BE2C (cell line): ENCODE measurements at regions not wholly inside any gene's neighbourhood (a gene's known extent, or its start where the extent isn't known, plus 50 kb on each side); places are given as distances from the start of the nearest gene placed in this dataset.

ENCODE experiments used
- DNase-seq: peaks from one replicate; pipeline ENCODE4 v3.0.0-alpha.2; 2020
- H3K27me3 ChIP-seq: fragments of 250-450 bp; sonication (Bioruptor Pico); 2 replicates; pipeline ENCODE4 v1.5.1; 2020; ENCODE audit warnings: mild to moderate bottlenecking
- H3K36me3 ChIP-seq: fragments of 250-450 bp; sonication (Bioruptor Pico); 2 replicates; pipeline ENCODE4 v1.5.1; 2020; ENCODE audit warnings: mild to moderate bottlenecking
- H3K4me1 ChIP-seq: fragments of 250-450 bp; sonication (Bioruptor Pico); 2 replicates; pipeline ENCODE4 v1.5.1; 2020
- H3K4me3 ChIP-seq: 2 replicates; pipeline ENCODE4 v1.5.1; 2011; ENCODE audit warnings: low read depth, low read length
- H3K9me3 ChIP-seq: fragments of 250-450 bp; sonication (Bioruptor Pico); 2 replicates; pipeline ENCODE4 v1.5.1; 2020
- CTCF ChIP-seq: IDR thresholded peaks from 2 replicates; pipeline ENCODE4 v1.5.1; 2012; ENCODE audit warnings: mild to moderate bottlenecking, low read depth, low read length

- Histone ChIP-seq H3K27me3 (peaks cover 51% of the 10 kb centered on the region), H3K9me3 (no peaks in the 10 kb centered on the region), H3K4me3 (no peak overlapping the region), H3K36me3 (no peaks in the 10 kb centered on the region), H3K4me1 (no peaks in the 10 kb centered on the region)
- TF ChIP-seq CTCF: no peak
- DNase-seq: no peak
Measured at GRCh38 chr13:26923824-26924605, 163.4 kb upstream of the GPR12 start.

GRCh38 chr13:26921918-26922317 lies 161.3 kb upstream of the GPR12 start:
- Histone ChIP-seq H3K36me3 (no peaks in the 10 kb centered on the region), H3K27me3 (peaks cover 44% of the 10 kb centered on the region), H3K4me3 (no peak overlapping the region), H3K9me3 (no peaks in the 10 kb centered on the region), H3K4me1 (no peaks in the 10 kb centered on the region)
- no peak for TF ChIP-seq CTCF
- no peak for DNase-seq

- no peaks in the 10 kb centered on the region for H3K4me1 ChIP-seq
- DNase-seq: no peak
- peaks cover 40% of the 10 kb centered on the region for H3K27me3 ChIP-seq
- no peaks in the 10 kb centered on the region for H3K36me3 ChIP-seq
- H3K9me3 ChIP-seq: no peaks in the 10 kb centered on the region
- TF ChIP-seq CTCF: no peak
- H3K4me3 ChIP-seq: no peak overlapping the region
Measured at GRCh38 chr13:26920614-26921355, 160.2 kb upstream of the GPR12 start.

GRCh38 chr13:26919732-26920131 lies 159.1 kb upstream of the GPR12 start:
- H3K4me3 ChIP-seq: no peak overlapping the region
- no peak for TF ChIP-seq CTCF
- H3K36me3 ChIP-seq: no peaks in the 10 kb centered on the region
- no peak for DNase-seq
- no peaks in the 10 kb centered on the region for H3K9me3 ChIP-seq
- peaks cover 37% of the 10 kb centered on the region for H3K27me3 ChIP-seq
- H3K4me1 ChIP-seq: no peaks in the 10 kb centered on the region

GRCh38 chr13:26919311-26919710 lies 158.7 kb upstream of the GPR12 start:
- H3K4me3 ChIP-seq: no peak overlapping the region
- H3K27me3 ChIP-seq: peaks cover 36% of the 10 kb centered on the region
- H3K9me3 ChIP-seq: no peaks in the 10 kb centered on the region
- no peaks in the 10 kb centered on the region for H3K4me1 ChIP-seq
- no peak for TF ChIP-seq CTCF
- no peak for DNase-seq
- H3K36me3 ChIP-seq: no peaks in the 10 kb centered on the region

- Histone ChIP-seq H3K9me3 (no peaks in the 10 kb centered on the region), H3K4me1 (no peaks in the 10 kb centered on the region), H3K4me3 (no peak overlapping the region), H3K36me3 (no peaks in the 10 kb centered on the region), H3K27me3 (peaks cover 22% of the 10 kb centered on the region)
- TF ChIP-seq CTCF: no peak
- DNase-seq: no peak
Measured at GRCh38 chr13:26914624-26915023, 154.0 kb upstream of the GPR12 start.
